BLaER1 treated with 17β-estradiol and CSF1 and Interleukin-3, amounts not matched to agents 10 nM and 100 nM (cell line): ENCODE measurements at regions not wholly inside any gene's neighbourhood (a gene's known extent, or its start where the extent isn't known, plus 50 kb on each side); places are given as distances from the start of the nearest gene placed in this dataset.
"Not testable (repeated sequence)": the region's sequence is repeated elsewhere in the genome, so short reads cannot be mapped to it uniquely, and the experiment has no call there.

Experiments used
- H3K27ac ChIP-seq, 11 experiments: shearing (Covaris generic); formaldehyde crosslinking; 2 replicates each; pipeline ENCODE4 v1.8.1; 2022
- H3K27me3 ChIP-seq, 11 experiments: shearing (Covaris generic); formaldehyde crosslinking; 2 replicates each; pipeline ENCODE4 v1.8.1; 2022
- H3K36me3 ChIP-seq, 11 experiments: shearing (Covaris generic); formaldehyde crosslinking; 2 replicates each; pipeline ENCODE4 v1.8.1; 2022
- H3K4me1 ChIP-seq, 10 experiments: shearing (Covaris generic); formaldehyde crosslinking; 2 replicates each; pipeline ENCODE4 v1.8.1; 2022
- H3K4me2 ChIP-seq, 11 experiments: shearing (Covaris generic); formaldehyde crosslinking; 2 replicates each; pipeline ENCODE4 v1.8.1; 2022
- H3K4me3 ChIP-seq, 10 experiments: shearing (Covaris generic); formaldehyde crosslinking; 2 replicates each; pipeline ENCODE4 v1.8.1; 2022
- H3K9ac ChIP-seq, 11 experiments: shearing (Covaris generic); formaldehyde crosslinking; 2 replicates each; pipeline ENCODE4 v1.8.1; 2022
- H3K9me3 ChIP-seq, 11 experiments: shearing (Covaris generic); formaldehyde crosslinking; replicated peaks in 1 of 11; 2 replicates each; pipeline ENCODE4 v1.8.1; 2022
- H4K20me1 ChIP-seq, 11 experiments: shearing (Covaris generic); formaldehyde crosslinking; 2 replicates each; pipeline ENCODE4 v1.8.1; 2022
- Cebpa-rat ChIP-seq, 11 experiments: shearing (Covaris generic); IDR thresholded peaks; 2 replicates each; pipeline ENCODE4 v1.8.1; 2022

DNA sequence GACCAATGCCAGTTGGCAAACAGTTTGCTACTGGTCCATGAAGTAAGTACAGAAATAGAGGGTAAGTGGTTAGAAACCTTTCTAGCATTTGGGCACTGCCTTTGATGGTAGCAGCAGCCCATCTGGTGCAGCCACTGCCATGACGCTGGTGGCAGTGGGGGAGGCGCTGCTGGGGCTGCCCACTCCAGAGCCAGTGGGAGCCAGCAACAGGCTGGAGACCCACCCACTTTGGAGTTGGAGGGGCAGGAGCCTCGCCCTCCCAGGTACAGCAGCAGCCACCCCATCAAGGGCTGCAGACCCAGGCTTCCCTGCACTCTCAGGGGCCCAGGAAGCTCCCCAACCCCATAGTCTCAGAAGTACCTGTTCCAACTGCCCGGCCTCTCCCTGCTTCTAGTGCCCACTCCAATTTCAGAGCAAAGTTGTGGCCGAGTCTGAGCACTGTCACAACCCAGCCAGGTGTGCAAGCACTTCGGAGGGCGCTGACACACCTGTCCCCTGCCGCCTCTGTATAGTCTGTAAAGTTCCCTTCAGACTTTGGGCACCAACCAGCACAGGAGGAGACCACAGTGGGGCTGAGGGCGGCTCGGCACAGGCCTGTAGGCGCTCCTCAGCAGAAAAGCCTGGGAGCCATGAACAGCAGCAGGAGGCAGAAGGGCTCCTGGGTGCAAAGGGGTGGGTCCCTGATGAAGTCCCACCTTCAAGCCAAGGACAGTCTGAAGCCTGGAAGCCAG lies 125.6 kb upstream of the CCDC150 start:
- TF ChIP-seq Cebpa-rat (IDR thresholded peaks at IDR 0.05), result no peak
- Histone ChIP-seq H3K4me2 (no peak overlapping the region), H4K20me1 (no peaks in the 10 kb centered on the region), H3K9ac (no peak overlapping the region), H3K36me3 (no peaks in the 10 kb centered on the region), H3K4me3 (no peak overlapping the region), H3K4me1 (no peaks in the 10 kb centered on the region), H3K9me3 (no peaks in the 10 kb centered on the region), H3K27me3 (no peaks in the 10 kb centered on the region), H3K27ac (no peak overlapping the region)

DNA sequence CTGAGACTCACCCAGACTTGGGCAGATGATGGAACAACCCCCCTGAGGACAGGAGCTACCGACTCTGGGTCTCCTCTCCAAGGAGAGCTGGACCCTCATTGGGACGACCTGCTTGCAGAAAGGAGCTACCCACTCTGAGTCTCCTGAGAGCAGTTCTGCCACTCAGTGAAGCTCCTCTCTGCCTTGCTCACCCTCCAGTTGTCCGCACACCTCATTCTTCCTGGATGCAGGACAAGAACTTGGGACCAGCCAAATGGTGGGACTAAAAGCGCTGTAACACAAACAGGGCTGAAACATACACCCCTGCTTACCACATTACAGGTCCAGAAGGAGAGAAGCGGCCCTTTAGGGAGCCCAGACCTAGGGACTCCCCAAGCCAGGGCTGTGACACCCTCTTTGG lies 124.9 kb upstream of the CCDC150 start:
- no peak overlapping the region for H3K4me3 ChIP-seq

GRCh38 chr2:196515051-196515450 lies 124.5 kb upstream of the CCDC150 start:
- H3K4me3 ChIP-seq, result no peak overlapping the region
- no peak for TF ChIP-seq Cebpa-rat (IDR thresholded peaks at IDR 0.05)

More for the DNA sequence above, 124.9 kb upstream of the CCDC150 start:
- no peaks in the 10 kb centered on the region for H3K36me3 ChIP-seq
- no peaks in the 10 kb centered on the region for H3K9me3 ChIP-seq
- no peak for TF ChIP-seq Cebpa-rat (IDR thresholded peaks at IDR 0.05)
- H3K9ac ChIP-seq, result no peak overlapping the region
- H3K4me1 ChIP-seq, result no peaks in the 10 kb centered on the region
- no peaks in the 10 kb centered on the region for H4K20me1 ChIP-seq
- H3K27ac ChIP-seq, result no peak overlapping the region
- H3K27me3 ChIP-seq, result no peaks in the 10 kb centered on the region
- no peak overlapping the region for H3K4me2 ChIP-seq

DNA sequence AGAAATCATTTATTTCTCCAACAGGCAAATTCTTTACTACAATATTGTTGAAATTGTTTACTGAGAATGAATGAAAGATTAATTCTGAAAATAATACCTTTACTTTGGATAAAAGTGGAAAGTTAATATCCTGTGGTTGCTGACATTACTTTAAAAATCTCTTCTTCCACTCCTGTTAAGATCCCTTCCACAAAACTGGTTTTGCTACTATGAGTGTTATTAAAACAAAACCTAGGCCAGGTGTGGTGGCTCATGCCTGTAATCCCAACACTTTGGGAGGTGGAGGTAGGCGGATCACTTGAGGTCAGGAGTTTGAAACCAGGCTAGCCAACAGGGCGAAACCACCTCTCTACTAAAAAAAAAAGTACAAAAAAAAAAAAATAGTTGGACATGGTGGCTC lies 123.9 kb upstream of the CCDC150 start:
- Histone ChIP-seq H3K27me3 (no peaks in the 10 kb centered on the region), H3K9ac (no peak overlapping the region), H4K20me1 (no peaks in the 10 kb centered on the region), H3K4me1 (no peaks in the 10 kb centered on the region), H3K4me2 (no peak overlapping the region), H3K27ac (no peak overlapping the region), H3K4me3 (no peak overlapping the region), H3K36me3 (no peaks in the 10 kb centered on the region), H3K9me3 (no peaks in the 10 kb centered on the region)
- no peak for TF ChIP-seq Cebpa-rat (IDR thresholded peaks at IDR 0.05)

More at GRCh38 chr2:196515051-196515450, 124.5 kb upstream of the CCDC150 start:
- Histone ChIP-seq H3K4me2 (no peak overlapping the region), H3K27me3 (no peaks in the 10 kb centered on the region), H3K9ac (no peak overlapping the region), H3K4me1 (no peaks in the 10 kb centered on the region), H3K36me3 (no peaks in the 10 kb centered on the region), H3K27ac (no peak overlapping the region), H4K20me1 (no peaks in the 10 kb centered on the region), H3K9me3 (no peaks in the 10 kb centered on the region)

DNA sequence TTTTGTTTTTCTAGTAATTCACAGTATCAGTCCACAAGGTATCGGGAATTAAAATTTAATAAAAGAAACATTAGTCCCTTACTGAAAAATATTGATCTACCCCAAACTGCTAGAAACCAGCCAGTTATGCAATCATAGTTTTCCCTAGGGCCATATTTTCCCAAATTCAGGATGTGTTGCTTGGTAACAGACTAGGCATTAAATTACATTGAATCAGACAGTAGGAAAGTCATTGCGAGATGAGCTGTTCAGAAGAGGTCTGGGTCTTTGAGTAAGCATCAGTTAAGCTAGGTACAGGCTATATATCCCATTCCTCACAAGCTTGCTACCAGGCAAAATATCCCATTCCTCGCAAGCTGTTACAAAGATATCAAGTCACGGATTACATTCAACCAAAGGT lies 123.0 kb upstream of the CCDC150 start:
- Histone ChIP-seq H3K27ac (no peak overlapping the region), H3K27me3 (no peaks in the 10 kb centered on the region), H4K20me1 (no peaks in the 10 kb centered on the region), H3K36me3 (no peaks in the 10 kb centered on the region), H3K4me1 (no peaks in the 10 kb centered on the region), H3K4me2 (no peak overlapping the region), H3K9ac (no peak overlapping the region), H3K4me3 (no peak overlapping the region), H3K9me3 (no peaks in the 10 kb centered on the region)
- TF ChIP-seq Cebpa-rat (IDR thresholded peaks at IDR 0.05), result no peak

- Histone ChIP-seq H3K36me3 (no peaks in the 10 kb centered on the region), H4K20me1 (no peaks in the 10 kb centered on the region), H3K27me3 (no peaks in the 10 kb centered on the region), H3K4me3 (no peak overlapping the region), H3K4me2 (no peak overlapping the region), H3K9me3 (no peaks in the 10 kb centered on the region), H3K4me1 (no peaks in the 10 kb centered on the region), H3K27ac (no peak overlapping the region), H3K9ac (no peak overlapping the region)
- no peak for TF ChIP-seq Cebpa-rat (IDR thresholded peaks at IDR 0.05)
These were observed 118.9 kb upstream of the CCDC150 start for GRCh38 chr2:196520605-196521004.

- not testable (repeated sequence) for H4K20me1 ChIP-seq, H3K9me3 ChIP-seq, H3K36me3 ChIP-seq, H3K4me3 ChIP-seq, H3K9ac ChIP-seq, H3K27ac ChIP-seq, H3K4me2 ChIP-seq, H3K27me3 ChIP-seq, H3K4me1 ChIP-seq
These were observed 112.4 kb upstream of the CCDC150 start for GRCh38 chr2:196526981-196527725.

DNA sequence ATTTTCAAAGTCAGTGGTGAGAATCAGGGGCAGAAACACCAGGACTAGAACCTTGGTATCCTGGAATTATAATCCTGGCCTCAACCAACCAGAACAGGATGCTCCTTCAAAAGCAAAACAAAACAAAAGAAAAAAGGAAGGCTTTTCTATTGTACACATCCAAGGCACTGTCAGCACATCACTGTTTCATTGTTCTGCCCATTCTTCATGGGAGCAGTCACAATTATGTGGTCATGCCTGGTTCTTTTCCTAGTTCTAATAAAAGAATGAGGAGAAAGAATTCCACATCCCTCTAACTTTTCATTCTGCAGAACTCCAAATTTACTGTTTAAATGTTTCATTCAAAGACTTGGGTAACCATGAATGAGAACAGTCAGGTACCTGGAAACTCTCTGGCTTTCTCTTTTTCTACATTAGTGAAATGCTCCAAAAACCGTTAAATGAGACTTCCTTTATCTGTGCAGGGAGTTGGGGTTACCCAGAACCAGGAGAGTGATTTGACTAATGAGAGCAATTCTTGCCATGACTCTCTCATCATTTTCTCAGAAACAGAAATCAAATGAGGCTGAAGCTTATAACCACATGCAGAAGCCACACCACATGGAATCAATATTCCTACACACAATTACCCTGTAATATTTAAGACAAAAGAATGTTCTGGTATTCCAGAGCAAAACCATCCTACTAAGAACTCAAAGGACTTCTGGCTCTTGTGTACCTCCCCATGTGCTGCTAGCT lies 110.9 kb upstream of the CCDC150 start:
- Histone ChIP-seq H3K27ac (no peak overlapping the region), H3K36me3 (no peaks in the 10 kb centered on the region), H3K4me2 (no peak overlapping the region), H3K4me3 (no peak overlapping the region), H3K9ac (no peak overlapping the region), H3K4me1 (peaks cover 2 to 11% (median 8%) of the 10 kb centered on the region in 10 experiments; a peak in 17 of 20 replicates), H4K20me1 (no peaks in the 10 kb centered on the region), H3K27me3 (no peaks in the 10 kb centered on the region), H3K9me3 (no peaks in the 10 kb centered on the region)
- no peak for TF ChIP-seq Cebpa-rat (IDR thresholded peaks at IDR 0.05)

DNA sequence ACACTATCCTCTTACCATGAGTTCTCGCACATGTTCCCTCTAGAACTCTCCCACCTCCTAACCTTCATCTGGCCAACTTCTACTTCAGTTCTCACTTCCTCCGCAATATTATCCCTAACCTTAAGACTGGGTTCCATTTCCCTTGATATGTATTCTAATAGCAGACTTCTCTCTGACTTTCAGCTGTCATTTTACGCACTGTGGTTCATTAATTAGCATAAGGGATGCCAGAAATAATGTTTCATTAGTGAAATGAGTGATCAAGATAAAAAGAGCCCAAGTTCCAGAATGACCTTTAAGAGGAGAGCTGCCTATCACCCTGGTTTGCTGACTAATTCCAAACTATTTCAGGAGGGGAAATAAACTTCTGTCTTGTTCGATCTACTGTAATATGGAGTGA lies 108.6 kb upstream of the CCDC150 start:
- no peak overlapping the region for H3K9ac ChIP-seq
- H3K27ac ChIP-seq, result no peak overlapping the region
- H3K4me3 ChIP-seq, result no peak overlapping the region
- H3K9me3 ChIP-seq, result no peaks in the 10 kb centered on the region
- no peaks in the 10 kb centered on the region for H4K20me1 ChIP-seq
- no peak for TF ChIP-seq Cebpa-rat (IDR thresholded peaks at IDR 0.05)
- no peak overlapping the region for H3K4me2 ChIP-seq
- peaks cover 6 to 24% (median 18%) of the 10 kb centered on the region in 10 experiments; a peak in 19 of 20 replicates for H3K4me1 ChIP-seq
- no peaks in the 10 kb centered on the region for H3K27me3 ChIP-seq
- H3K36me3 ChIP-seq, result no peaks in the 10 kb centered on the region
